Germinal center (tissue), 1 donor: ENCODE measurements at regions not wholly inside any gene's neighbourhood (a gene's known extent, or its start where the extent isn't known, plus 50 kb on each side); places are given as distances from the start of the nearest gene placed in this dataset.
"Not testable (repeated sequence)": the region's sequence is repeated elsewhere in the genome, so short reads cannot be mapped to it uniquely, and the experiment has no call there.

Source experiments
- DNase-seq: peaks from one replicate; pipeline ENCODE4 v3.0.0; 2012; ENCODE audit warnings: mixed read lengths, low spot score

DNA sequence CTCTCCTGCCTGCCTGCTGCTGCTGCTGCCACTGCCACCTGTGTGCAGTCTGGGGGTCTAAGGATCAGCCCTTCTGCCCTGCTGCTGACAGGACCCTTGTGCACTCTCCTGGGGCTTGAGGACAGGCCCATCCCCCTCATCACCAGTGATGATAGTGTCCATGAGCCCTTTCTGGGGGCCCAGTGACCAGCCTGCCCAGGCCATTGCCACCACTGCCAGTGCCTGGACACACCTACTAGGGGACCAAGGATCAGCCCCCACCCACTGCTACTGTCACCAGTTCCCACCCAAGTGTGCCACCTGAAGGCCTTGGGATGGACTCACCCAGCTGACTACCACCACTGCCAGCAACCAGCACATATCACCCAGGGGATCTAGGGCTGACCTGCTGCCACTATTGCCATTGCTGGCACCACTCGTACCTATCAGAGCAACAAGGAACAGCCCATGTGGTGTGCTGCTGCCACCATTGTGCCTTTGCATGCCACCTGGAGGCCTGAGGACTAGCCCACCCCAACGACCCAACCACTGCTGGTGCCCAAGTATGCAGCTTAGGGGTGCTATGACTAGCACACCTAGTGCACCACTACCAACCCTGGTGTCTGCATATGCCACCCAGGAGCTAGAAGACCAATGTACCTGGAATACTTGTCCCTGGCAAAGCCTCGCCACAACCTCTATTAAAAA, 994.3 kb downstream of the PCDH17 start:
- DNase-seq = no peak

DNA sequence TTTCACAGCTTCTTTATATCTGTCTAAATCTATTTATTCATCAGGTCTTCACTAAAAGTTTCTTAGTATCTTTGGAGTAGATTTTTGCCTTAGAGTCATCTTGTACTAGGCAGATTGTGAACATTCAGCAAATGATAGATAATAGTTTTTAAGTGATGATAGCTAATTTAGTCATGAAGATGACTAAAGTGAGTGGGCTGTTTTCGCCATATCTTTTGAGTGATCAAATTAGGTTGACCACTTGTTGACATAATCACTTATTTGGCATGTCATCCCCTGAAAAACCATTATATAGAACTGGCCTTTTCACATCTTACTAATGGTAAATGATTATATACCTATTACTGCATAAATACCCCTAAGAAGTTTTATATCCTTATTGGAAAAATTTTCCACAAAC, 999.2 kb downstream of the PCDH17 start:
- DNase-seq = no peak

DNA sequence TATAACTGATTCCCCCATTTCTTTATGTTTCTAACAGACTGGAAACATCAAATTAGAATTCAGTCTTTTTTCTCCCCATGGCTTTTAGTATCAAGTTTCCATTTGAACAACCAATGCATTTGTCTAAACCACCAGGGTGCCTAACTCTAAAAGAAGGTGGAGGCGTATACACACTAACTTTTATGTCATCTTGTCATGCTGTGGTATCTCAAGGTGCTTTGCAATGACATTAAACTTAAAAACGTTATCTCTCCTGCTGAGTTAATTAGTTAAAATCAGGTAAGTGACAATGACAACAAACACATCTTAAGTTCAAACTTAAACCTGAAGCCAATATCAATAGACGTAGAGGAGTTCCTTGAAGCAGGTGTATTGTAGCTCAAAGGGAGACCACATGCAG, 1001.7 kb downstream of the PCDH17 start:
- DNase-seq = no peak

DNA sequence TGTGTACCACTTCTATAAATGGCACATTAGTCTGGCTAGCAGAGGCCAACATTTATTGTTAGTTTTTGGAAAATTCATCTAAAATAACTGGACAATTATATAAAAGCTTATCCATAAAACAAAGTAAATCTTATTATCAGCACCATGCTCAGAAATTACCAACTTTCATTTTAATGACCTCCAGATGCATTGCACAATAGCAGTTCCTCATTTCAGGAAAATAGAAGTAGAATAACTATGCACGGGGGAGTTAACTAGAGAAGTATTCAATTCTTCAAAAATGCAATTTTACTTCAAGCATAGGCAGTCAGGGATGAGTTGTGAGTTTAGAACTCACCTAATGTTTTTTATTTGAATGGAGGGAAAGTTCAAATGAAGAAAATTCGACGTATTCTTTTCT, 1023.5 kb downstream of the PCDH17 start:
- no peak for DNase-seq

DNA sequence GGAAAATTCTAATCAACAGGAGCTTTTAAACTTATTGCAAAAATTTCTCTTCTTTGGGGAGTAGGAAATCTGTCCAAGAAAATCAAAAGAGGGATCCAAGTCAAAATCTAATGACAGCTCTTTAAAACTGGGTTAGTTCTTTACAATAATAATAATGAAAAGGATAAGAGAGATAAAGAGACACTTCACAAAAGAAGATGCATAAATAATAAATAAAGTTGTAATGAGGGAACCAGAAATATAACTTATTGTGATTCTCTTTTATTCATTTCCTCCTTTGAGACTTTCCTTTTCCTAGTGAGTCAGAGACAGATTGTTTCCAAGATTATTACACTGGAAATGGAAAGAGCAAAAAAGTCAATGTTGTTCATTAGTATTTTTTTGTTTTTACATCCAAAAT, 1029.3 kb downstream of the PCDH17 start:
- no peak for DNase-seq

DNA sequence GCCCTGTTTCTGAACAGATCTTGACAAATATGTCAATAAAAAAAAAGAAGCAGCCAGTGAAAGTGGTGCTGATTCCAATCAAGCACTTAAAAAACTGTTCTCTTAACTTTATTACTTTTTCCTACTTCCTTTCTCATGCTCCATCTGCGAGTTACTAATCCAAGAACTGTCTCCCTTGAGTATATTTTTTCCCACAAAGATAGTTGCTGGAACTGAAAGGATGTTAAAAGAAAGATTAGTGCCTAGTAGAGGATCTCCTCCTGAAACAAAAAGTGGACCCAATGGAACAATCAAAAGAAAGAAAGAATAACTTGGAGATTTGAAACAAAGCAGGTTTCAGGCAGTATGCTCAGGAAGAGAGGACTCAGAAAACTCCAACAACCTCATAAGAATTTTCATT, 1034.8 kb downstream of the PCDH17 start:
- no peak for DNase-seq

DNA sequence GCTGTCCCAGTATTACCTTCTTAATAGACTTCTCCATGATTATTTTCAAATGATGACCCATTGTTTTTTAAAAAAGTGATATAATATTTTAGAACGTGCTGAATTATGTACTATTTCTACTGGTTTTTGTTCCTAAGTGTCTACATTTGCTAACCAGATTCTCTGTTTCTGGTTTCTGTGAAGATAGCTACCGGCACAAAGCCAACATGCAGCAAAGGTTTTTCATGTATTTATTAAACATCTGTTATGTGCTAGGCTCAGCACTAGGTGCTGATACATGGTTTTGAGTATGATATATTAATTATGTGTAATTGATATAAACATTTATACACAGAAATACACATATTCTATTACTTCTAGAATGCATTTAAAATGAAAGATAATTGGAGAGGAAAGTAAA, 1035.6 kb downstream of the PCDH17 start:
- DNase-seq = no peak

DNA sequence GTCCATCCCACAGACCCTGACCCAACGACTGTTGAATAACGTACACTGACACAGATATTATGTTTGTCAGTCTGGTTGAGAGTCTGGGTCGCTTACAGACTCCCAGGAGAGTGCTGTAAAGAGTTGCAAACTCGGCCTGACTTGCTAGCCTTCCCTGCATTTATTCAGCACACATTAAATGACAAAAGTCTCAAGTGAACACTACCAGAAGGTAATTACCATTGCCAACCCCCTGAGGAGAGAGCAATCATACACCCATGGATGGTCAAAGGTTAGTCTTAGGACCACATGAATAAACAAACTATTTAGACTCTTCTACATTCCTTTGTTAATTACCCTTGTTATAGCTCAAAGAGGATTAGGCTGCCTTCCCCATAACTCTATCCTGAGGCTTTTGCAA, 1048.6 kb downstream of the PCDH17 start:
- DNase-seq = no peak

DNA sequence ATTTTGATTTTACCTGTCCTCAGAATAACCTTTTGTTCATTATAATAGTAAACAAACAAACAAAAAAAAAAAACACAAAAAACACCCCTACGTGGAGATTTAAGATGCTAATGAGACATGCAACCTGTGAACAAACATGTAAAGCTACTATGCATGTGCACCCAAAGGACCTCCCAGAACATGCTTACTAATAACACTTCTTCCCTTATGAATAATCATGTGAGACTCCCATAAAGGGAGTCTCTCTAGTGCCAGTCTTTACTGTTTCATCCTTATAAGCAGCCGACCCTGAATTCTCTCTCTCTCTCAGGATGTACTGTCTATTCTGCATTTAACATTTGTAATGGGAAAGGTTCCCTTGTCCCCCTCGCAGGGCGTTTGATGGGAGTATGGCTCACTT, 1051.1 kb downstream of the PCDH17 start:
- no peak for DNase-seq

DNA sequence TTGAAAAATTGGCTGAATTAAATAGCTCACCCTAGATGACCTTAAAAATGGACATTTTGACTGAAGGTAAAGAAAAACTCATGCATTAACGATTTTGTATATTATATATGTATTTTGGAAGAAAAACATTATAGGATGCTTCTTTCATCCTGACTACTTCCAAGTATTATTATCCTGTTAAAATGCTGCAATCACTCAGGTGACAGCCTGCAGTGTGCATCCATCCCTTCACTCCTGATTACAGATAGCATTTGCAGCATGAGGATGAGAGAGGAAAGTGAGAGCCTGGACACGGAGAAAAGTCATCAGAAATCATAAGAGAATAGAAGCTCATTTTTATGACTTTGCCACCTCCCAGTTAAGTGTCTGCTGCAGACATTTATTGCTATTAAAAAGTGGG, 1055.6 kb downstream of the PCDH17 start:
- no peak for DNase-seq

DNA sequence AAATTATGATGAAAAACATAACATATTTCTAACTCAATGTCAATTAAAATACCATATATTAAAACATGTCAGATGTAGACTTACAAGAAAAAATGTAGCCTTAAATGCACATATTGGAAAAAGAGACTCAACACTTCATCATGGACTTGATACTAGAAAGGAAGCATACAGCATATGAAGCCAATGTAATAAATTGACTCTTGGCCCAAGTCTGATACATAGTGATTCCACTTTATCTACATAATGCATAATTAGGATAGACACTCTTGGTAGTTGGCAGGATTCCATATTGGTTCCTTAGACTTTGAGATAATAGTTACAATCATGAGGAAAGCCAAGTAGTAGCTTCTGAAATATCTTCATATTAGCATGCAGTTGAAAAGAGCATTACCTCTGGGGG, 1067.0 kb downstream of the PCDH17 start:
- no peak for DNase-seq

DNA sequence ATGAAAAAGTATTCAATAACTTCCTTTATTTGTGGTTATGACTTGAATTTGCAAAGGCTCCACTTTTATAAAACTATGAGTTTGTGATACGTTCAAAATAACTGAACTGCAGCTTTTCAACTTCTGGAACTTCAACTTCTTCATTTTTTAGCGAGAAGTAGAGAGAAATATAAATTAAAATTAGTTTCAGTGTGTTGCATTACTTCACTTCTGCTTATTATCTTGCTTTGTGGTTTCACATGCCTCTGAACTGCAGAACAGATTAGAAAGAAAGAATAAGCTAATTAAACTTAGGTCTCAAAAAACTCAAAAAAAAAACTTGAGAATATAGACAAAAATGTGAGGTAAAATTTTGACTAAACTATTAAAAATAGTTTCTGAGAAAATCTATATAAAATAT, 1073.4 kb downstream of the PCDH17 start:
- DNase-seq = no peak

DNA sequence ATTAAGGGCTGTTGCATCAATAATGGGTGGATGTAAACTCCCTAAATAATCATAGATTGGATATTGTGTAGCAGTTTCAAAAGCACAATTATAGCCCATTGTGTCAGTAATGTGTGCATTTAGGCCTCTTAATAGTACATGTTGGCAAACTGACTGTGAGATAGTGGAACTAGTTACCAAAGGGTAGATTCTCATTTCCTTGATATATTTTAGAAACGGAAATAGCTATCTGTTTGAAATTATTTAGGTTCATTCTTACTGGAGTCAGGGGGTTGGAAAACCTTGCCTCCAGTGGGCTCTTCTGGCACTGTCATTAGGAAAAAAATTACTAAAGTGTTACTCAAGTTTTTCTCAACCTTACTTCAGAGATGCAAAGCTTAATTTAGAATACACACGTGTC, 1074.9 kb downstream of the PCDH17 start:
- DNase-seq = no peak

DNA sequence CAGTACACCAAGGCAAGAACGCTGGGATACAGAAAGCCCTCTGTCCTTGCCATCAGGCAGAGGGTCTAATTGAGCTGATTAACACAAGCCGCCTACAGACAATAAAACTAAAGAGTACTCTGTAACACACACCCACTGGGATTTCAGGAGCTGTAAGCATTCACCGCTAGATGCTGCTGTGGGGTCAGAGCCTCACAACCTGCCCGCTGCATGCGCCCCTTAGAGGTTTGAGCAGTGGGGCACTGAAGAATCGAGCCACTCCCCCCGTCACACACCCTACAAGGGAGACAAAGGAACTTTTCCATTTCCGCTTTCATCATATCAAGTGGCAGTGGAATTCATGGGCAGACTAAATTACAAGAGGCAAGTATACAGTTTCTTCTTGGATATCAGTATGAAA, 1080.6 kb downstream of the PCDH17 start:
- no peak for DNase-seq

DNA sequence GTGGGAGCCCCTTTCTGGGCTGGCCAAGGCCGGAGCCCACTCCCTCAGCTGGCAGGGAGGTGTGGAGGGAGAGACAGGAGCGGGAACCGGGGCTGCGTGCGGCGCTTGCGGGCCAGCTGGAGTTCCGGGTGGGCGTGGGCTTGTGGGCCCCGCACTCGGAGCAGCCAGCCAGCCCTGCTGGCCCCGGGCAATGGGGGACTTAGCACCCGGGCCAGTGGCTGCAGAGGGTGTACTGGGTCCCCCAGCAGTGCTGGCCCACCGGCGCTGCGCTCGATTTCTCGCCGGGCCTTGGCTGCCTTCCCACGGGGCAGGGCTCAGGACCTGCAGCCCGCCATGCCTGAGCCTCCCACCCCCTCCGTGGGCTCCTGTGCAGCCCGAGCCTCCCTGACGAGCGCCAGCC, 1082.5 kb downstream of the PCDH17 start:
- DNase-seq = not testable (repeated sequence)

DNA sequence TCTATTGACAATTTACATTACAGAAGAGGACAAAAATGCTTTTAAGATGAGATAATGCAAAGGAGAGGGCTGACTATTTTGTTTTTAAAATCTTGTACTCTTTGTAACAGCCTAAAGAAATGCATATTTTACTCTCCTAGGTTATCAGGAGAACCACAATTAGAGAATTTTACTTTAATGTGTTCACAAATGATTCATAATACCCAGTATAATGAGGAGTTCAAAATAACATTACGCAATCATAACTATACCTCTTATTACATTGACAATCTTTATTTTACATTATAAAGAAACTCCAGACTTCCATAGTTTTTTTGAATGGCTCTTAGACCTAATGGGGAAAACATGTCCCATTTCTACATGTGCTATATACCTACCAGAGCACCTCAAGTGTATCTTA, 1089.7 kb downstream of the PCDH17 start:
- DNase-seq = no peak

DNA sequence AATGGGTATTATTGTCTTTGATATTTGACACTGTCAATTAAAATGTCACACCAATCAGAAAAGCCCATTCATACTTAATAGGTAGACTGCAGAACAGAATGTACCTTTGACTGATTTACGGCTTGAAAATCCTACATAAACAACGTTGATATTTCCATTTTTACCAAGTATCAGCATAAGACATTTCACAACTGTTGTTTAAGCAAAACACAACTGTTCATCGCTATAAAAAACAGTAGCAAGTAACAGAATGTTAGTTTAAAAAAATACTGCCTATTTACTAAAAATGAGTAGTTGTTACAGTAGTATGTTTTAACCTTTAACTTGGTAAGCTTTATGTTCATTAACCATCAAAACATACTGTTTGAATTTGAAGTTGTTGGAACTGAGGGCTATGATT, 1096.6 kb downstream of the PCDH17 start:
- DNase-seq = no peak

DNA sequence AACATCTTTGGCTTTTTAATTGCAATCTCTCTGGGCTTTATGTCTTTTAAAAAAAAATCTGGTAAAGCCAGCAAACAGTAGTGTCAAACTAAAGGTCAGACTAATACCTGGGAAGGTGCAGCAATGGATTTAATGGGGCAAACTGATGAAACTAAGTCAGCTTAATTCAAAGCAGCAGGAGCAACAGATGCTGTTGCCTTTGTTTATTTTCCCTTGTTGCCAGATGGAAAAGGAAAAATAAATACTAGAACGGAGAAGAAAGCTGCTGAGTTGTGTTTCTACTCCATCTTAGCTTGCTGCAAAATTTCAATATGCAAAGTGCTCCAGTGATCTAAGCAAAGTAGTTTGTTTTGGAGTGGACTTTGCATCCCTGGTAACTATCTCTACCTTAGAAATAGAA, 1097.8 kb downstream of the PCDH17 start:
- no peak for DNase-seq

DNA sequence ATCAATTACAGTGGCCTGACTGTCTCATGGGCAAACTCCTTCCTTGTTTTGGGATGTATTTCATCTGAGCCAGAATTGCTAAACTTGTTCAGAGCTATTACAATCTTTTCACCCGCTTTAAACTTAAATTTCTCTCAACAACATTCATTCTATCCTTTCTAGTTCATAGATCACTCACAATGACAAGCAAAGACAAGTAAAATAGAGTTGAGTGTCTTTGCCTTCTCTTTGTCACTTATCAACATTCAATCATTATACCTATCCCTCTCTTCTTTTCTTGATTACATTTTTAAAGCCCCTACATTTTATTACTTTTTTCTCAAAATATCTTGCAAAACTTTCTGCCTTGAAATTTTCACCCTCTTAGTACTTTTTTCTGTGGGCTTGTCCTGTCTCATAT, 1113.1 kb downstream of the PCDH17 start:
- DNase-seq = no peak

DNA sequence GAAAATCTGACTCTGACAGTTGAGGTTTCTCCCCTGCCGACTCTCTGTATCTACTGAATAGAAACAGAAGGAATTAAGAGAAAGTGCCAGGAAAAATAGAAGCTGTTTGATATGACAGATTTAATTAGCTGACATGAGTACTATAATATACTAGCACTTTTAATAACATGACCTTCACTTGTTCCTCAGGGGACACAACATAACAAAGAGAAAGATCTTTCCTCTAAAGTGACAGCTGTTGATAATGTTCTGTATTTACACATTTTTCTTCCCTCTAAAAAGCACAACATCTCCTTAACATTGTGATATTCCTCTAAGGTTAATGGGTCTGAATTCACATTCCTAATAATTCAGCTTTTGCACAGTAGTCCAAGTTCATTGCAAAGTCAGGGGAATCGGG, 1136.0 kb downstream of the PCDH17 start:
- DNase-seq = no peak

DNA sequence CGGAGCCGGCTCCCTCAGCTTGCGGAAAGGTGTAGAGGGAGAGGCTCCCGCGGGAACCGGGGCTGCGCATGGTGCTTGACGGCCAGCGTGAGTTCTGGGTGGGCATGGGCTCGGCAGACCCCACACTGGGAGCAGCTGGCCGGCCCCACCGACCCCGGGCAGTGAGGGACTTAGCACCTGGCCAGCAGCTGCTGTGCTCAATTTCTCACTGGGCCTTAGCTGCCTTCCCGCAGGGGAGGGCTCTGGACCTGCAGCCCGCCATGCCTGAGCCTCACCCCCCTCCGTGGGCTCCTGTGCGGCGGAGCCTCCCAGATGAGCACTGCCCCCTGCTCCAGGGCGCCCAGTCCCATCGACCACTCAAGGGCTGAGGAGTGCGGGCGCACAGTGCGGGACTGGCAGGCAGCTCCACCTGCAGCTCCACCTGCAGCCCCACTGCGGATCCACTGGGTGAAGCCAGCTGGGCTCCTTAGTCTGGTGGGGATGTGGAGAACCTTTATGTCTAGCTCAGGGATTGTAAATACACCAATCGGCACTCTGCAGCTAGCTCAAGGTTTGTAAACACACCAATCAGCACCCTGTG, 1141.8 kb downstream of the PCDH17 start:
- DNase-seq = no peak

DNA sequence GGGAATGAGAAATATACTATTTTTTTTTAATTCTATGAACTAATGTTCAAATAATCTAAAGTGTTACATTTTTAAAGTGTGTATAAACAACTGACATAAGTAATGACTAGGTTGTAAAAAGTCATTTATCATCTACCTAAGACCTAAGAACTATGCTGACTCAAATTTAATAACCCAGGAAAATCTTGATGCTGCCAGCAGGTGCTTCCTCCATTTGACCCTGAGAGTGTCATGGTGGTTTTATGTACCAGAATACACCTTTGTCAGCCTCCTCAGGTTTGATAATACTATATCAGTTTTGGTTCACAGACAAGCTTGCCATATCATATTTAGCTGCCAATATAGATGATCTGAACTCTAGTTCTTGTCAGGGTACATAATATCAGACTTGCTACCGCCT, 1151.2 kb downstream of the PCDH17 start:
- DNase-seq = no peak

DNA sequence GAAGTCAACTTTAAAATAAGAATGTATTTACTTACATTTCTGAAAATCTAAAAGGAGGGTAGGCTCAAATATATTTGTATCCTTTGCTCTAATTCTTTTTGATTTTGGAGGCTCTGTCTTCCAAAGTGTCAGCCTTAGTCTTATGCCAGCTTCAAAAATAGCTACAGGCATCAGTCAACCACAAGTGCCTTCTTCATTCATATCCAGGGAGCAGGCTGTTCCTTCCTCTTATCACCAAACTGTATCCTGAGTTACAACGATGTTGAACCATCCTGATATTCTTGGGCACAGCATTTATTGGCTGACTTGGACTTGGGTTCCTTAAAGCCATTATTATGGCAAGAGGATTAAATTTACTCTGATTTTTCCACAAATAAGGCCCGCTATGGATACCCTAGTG, 1161.3 kb downstream of the PCDH17 start:
- DNase-seq = no peak

DNA sequence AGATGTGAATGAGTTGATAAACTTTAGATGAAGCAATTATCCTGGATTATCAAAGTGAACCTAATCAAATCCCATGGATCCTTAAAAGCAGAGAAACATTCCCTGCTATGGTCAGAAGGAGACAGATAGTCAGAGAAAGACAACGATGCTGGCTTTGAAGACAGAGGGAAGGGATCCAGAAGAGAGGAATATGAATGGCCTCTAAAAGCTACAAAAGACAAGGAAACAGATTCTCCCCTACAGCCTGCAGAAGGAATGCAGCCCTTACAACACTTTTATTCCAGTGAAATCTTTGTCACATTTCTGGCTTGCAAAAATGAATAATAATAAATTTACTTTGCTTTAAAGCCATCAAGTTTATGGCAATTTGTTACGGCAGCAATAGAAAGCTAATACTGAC, 1164.2 kb downstream of the PCDH17 start:
- DNase-seq = no peak
